ENCODE measurements at regions not wholly inside any gene's neighbourhood (a gene's known extent, or its start where the extent isn't known, plus 50 kb on each side); places are given as distances from the start of the nearest gene placed in this dataset.

DNA sequence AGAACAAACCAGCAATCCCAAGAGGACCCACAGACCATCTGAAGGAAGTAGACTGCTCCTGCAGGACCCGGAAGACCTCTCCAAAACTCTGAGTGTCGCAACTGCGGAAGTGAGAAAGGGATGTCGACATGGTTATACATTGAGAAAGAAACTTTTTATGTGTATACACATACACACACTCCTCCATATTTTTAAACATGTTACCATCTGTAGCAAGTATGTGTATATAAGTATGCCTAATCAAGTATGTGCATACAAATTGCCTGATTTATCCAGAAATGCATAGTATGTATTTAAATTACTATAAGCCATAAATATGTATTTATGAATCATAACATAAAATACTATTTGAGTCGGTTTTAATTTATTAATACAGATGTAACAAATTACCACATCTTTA, 1220.7 kb downstream of the CDY2B start:
- Mint-ChIP-seq H3K4me3 (no peak overlapping the region), H3K4me1 (no peaks in the 10 kb centered on the region), H3K27me3 (no peaks in the 10 kb centered on the region), H3K9me3 (ENCODE audit: insufficient read depth) (no peaks in the 10 kb centered on the region), H3K27ac (no peak overlapping the region)
- H3K36me3 ChIP-seq (replicated peaks in 1 of 2; ENCODE audit: control extremely low read depth in 1 of 2, control insufficient read depth in 1 of 2, extremely low read depth in 1 of 2, insufficient read depth in 2 of 2, low read length in 1 of 2) = no peaks in the 10 kb centered on the region
- H4K20me1 ChIP-seq (ENCODE audit: control insufficient read depth, insufficient read depth, low read length, poor library complexity, severe bottlenecking) = no peaks in the 10 kb centered on the region
- no peak overlapping the region for H3K27ac ChIP-seq (ENCODE audit: low read length in 2 of 2)
- H3K4me1 ChIP-seq (ENCODE audit: control insufficient read depth in 2 of 2, insufficient read depth in 2 of 2, low read length in 2 of 2) = no peaks in the 10 kb centered on the region
- H3K9ac ChIP-seq (ENCODE audit: low read length) = no peak overlapping the region
- ChIA-PET CTCF (no interaction called here), POLR2A (no interaction called here)
- no peak for DNase-seq
- WGBS (ENCODE audit: insufficient coverage) = no CpG with 5 or more reads among the region's 5 CpGs
- H2AFZ ChIP-seq (ENCODE audit: insufficient read depth, low read depth, low read length, poor library complexity, severe bottlenecking) = no peak overlapping the region
- H3K4me3 ChIP-seq (ENCODE audit: control extremely low read depth in 1 of 5, extremely low read depth in 1 of 5, insufficient read depth in 1 of 5, low read depth in 2 of 5, low read length in 4 of 5) = no peak overlapping the region
- no peak for TF ChIP-seq EZH2 (IDR thresholded peaks at IDR 0.05; ENCODE audit: borderline replicate concordance, insufficient read depth, low read depth, low read length, poor library complexity, severe bottlenecking)
- TF ChIP-seq, protein P1, sequence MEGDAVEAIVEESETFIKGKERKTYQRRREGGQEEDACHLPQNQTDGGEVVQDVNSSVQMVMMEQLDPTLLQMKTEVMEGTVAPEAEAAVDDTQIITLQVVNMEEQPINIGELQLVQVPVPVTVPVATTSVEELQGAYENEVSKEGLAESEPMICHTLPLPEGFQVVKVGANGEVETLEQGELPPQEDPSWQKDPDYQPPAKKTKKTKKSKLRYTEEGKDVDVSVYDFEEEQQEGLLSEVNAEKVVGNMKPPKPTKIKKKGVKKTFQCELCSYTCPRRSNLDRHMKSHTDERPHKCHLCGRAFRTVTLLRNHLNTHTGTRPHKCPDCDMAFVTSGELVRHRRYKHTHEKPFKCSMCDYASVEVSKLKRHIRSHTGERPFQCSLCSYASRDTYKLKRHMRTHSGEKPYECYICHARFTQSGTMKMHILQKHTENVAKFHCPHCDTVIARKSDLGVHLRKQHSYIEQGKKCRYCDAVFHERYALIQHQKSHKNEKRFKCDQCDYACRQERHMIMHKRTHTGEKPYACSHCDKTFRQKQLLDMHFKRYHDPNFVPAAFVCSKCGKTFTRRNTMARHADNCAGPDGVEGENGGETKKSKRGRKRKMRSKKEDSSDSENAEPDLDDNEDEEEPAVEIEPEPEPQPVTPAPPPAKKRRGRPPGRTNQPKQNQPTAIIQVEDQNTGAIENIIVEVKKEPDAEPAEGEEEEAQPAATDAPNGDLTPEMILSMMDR (IDR thresholded peaks at IDR 0.05) = no peak
- H3K27me3 ChIP-seq (replicated peaks in 1 of 4; ENCODE audit: control extremely low read depth in 1 of 4, control insufficient read depth in 3 of 4, insufficient read depth in 4 of 4, low read length in 3 of 4) = no peaks in the 10 kb centered on the region
- no peaks in the 10 kb centered on the region for H3K79me2 ChIP-seq (ENCODE audit: control insufficient read depth, insufficient read depth, low read length)
- intact Hi-C loops (cut with micrococcal nuclease) = no loop called here
- no peaks in the 10 kb centered on the region for H3K9me3 ChIP-seq (ENCODE audit: control extremely low read depth in 1 of 3, control insufficient read depth in 2 of 3, insufficient read depth in 1 of 3, low read length in 2 of 3)
- H3K4me2 ChIP-seq (replicated peaks; ENCODE audit: low read depth, low read length, poor library complexity, severe bottlenecking) = no peak overlapping the region
- no peak for ATAC-seq (ENCODE audit: low read depth)

DNA sequence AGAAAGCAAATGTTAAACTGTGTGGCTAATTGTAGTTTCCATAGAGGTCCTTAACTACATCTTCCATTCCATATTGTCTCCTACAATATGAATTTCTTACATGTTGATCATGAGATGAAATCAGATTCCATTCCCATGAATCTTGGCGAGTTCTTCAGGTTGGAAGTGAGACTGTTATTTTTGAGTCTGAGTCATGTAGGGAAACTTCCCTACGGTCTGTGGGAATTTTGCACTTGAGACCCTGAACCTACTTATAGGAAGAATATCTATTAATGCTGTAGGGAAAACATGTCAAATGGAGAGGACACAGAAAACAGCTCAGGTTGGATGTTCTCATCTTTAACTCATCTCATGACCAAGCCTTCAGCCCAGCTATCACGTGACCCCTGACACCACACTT, 1226.0 kb downstream of the CDY2B start:
- ATAC-seq (ENCODE audit: low read depth) (no peak), DNase-seq (no peak)
- TF ChIP-seq, protein P1 (IDR thresholded peaks at IDR 0.05) = no peak
- no peak for TF ChIP-seq EZH2 (IDR thresholded peaks at IDR 0.05; ENCODE audit: borderline replicate concordance, insufficient read depth, low read depth, low read length, poor library complexity, severe bottlenecking)
- intact Hi-C loops (cut with micrococcal nuclease) = no loop called here
- no peaks in the 10 kb centered on the region for H3K4me1 Mint-ChIP-seq
- ChIA-PET CTCF (no interaction called here), POLR2A (no interaction called here)
- Histone ChIP-seq H3K9me3 (ENCODE audit: control extremely low read depth in 1 of 3, control insufficient read depth in 2 of 3, insufficient read depth in 1 of 3, low read length in 2 of 3) (no peaks in the 10 kb centered on the region), H3K36me3 (replicated peaks in 1 of 2; ENCODE audit: control extremely low read depth in 1 of 2, control insufficient read depth in 1 of 2, extremely low read depth in 1 of 2, insufficient read depth in 2 of 2, low read length in 1 of 2) (no peaks in the 10 kb centered on the region), H3K79me2 (ENCODE audit: control insufficient read depth, insufficient read depth, low read length) (no peaks in the 10 kb centered on the region), H3K4me1 (ENCODE audit: control insufficient read depth in 2 of 2, insufficient read depth in 2 of 2, low read length in 2 of 2) (no peaks in the 10 kb centered on the region), H3K27ac (ENCODE audit: low read length in 2 of 2) (no peak overlapping the region), H4K20me1 (ENCODE audit: control insufficient read depth, insufficient read depth, low read length, poor library complexity, severe bottlenecking) (no peaks in the 10 kb centered on the region), H3K4me3 (ENCODE audit: control extremely low read depth in 1 of 5, extremely low read depth in 1 of 5, insufficient read depth in 1 of 5, low read depth in 2 of 5, low read length in 4 of 5) (no peak overlapping the region), H3K4me2 (replicated peaks; ENCODE audit: low read depth, low read length, poor library complexity, severe bottlenecking) (no peak overlapping the region), H2AFZ (ENCODE audit: insufficient read depth, low read depth, low read length, poor library complexity, severe bottlenecking) (no peak overlapping the region), H3K9ac (ENCODE audit: low read length) (no peak overlapping the region), H3K27me3 (replicated peaks in 1 of 4; ENCODE audit: control extremely low read depth in 1 of 4, control insufficient read depth in 3 of 4, insufficient read depth in 4 of 4, low read length in 3 of 4) (no peaks in the 10 kb centered on the region)
- H3K27ac Mint-ChIP-seq = no peak overlapping the region
- no peak overlapping the region for H3K4me3 Mint-ChIP-seq
- H3K9me3 Mint-ChIP-seq (ENCODE audit: insufficient read depth) = no peaks in the 10 kb centered on the region
- no peaks in the 10 kb centered on the region for H3K27me3 Mint-ChIP-seq
- no CpG with 5 or more reads among the region's 3 CpGs for WGBS (ENCODE audit: insufficient coverage)
